ENCODE measurements at regions not wholly inside any gene's neighbourhood (a gene's known extent, or its start where the extent isn't known, plus 50 kb on each side); places are given as distances from the start of the nearest gene placed in this dataset.

DNA sequence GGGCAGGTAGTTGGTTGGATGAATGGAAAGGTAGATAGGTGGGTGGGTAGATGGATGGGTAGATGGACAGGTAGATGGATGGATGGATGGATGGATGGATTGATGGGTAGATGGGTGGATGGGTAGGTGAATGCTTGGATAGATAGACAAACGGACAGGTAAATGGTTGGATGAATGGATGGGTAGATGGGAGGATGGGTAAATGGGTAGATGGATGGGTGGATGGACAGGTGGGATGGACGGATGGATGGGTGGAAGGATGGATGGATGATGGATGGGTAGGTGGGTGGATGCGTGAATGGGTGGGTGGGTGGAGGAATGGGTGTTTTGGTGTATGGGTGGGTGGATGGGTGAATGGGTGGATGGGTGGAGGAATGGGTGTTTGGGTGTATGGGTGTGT, 50.1 kb upstream of the ASAP2 start:
- in situ Hi-C loops (cut with HindIII; ENCODE audit: low sequenced_read_pairs): no loop called here
- no peak for DNase-seq (ENCODE audit: low spot score)

DNA sequence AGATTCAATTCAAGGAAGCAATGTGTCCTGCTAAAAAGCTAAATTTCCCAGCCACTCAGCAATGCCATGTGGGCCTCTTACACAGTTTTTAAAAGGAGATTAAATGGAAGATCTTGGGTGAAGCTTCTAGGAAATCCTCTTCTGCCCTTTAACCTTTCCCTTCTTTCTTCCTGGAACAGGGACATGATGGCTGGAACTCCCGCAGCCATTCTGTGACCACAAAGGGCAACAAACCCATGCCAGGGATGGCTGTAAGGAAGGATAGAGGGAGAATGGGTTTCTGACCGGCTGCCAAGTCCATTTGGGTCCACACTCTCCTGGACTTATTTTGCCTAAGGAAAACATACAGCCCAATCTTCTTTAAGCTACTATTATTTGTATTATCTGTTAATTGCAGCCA, 52.6 kb upstream of the ASAP2 start:
- DNase-seq (ENCODE audit: low spot score): no peak
- in situ Hi-C loops (cut with HindIII; ENCODE audit: low sequenced_read_pairs): no loop called here

DNA sequence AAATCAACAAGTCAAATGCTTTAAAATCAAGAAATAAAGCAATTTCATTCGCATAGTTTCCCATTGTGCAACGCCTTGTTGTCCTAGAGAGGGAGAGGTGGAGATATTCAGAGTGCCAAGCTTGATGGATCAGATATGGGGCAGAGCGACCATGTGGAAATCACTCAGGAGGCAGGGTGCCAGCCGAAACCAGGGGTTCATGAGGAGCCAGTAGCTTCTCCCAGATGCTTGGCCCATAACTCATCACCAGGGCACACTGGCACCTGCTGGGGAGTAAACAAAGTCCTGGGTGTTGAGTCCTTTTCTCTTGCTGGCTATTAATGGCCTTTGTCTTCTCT, 53.0 kb upstream of the ASAP2 start:
- no peak for DNase-seq (ENCODE audit: low spot score)
- in situ Hi-C loops (cut with HindIII; ENCODE audit: low sequenced_read_pairs): no loop called here

DNA sequence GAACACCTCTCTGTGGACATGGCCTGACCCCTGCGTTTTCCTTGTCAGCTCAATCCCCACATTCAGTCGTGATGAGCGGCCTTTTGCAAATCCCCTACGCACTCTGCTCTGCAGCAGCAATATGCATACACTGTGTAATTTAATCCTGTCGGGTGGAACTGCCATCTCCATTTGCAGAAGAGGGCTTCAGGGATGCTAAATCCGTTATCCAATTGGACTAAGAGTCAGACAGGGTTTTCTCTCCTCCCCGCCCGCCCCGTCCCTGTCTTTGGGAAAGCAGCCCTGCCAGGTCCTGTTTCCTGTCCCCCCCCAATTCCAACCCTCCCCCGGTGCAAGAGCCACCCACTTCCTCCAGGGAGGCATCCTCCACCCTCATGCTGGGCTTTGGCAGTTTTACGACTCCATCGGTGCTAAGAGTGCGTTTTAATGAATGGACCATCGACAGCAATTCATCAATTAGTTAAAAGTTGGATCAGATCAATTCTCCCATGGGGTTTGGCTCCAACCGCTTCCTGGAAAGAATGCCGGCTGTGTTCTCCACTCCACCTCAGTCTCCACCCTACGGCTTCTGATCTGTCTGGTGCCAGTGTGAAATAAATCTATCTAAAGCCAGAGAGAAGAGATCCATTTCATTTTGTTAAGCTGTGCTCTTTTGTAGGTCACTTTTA, 53.5 kb upstream of the ASAP2 start:
- in situ Hi-C loops (cut with HindIII; ENCODE audit: low sequenced_read_pairs): no loop called here
- DNase-seq (ENCODE audit: low spot score): no peak

DNA sequence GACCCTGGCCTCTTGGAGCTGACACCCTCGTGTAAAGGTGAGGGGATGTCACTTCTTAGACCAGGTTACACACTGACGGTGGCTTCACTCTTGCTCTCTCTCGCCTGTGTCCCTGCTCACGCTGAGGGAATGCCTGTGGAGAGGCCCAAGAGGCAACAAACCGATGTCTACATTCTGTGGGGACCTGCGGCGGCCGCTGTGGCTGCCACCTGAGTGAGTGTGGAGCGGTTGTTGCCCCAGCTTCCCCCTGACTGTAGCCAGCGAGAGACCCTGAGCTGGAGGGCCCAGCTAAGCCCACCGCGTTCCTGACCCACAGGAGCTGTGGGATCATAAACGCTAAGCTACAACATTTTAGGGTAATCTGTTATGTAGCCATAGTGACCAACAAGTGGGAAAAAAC, 55.7 kb upstream of the ASAP2 start:
- in situ Hi-C loops (cut with HindIII; ENCODE audit: low sequenced_read_pairs): no loop called here
- no peak for DNase-seq (ENCODE audit: low spot score)

DNA sequence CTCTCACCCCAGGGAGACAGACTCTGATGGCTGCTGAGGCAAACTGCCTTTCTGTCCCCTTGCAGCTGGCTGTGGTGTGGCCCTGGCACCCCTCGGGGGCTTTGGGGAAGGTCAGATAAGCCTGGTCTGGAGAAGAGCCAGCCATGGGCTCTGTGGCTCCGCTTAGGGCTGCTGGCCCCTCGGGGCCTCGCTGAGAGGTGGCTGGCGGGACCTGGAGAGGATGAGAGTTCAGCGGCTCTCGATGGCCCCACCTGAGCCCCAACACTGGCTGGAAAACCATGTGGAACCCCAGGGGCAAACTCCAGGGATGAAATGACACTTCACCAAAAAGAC, 56.1 kb upstream of the ASAP2 start:
- in situ Hi-C loops (cut with HindIII; ENCODE audit: low sequenced_read_pairs): no loop called here
- no peak for DNase-seq (ENCODE audit: low spot score)

DNA sequence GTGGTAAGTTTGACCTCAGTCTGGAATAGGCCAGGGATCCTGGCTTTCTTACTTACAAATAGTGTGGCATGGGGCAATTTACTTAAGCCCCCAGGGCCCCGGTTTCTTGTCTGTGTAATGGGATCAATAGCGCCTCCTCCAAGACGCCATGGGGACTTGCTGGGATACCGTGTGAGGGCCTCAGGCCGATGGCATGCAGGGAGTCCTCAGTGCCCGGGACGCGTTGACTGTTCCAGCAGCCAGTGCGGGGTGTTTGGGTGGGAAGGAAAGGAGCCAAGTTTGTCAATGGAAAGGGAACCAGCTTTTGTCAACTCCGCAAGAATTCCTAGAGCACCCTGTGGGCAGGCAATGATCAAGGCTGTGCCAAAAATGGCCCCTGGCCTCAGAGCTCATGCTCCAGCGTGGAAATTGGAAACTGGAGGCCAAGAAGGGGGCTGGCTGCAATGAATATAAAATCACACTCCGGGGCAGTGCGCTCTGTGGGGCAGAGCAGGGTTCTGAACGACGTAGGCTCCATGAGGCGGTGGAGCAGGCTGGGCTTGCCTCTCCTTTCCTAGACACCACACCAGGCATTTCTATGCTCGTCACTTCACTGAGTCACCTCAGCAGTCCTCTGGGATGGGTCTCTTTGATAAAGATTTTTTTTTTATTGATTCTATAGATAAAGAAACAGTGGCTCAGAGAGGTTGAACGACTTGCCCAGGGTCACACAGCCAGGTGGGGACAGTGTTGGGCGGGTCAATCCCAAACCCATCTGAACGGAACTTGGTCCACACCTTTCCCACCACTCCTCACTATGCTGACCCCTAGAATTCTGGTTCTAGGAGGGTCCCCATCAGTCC, 56.7 kb upstream of the ASAP2 start:
- DNase-seq (ENCODE audit: low spot score): peak; percentile 25
- in situ Hi-C loops (cut with HindIII; ENCODE audit: low sequenced_read_pairs): no loop called here

DNA sequence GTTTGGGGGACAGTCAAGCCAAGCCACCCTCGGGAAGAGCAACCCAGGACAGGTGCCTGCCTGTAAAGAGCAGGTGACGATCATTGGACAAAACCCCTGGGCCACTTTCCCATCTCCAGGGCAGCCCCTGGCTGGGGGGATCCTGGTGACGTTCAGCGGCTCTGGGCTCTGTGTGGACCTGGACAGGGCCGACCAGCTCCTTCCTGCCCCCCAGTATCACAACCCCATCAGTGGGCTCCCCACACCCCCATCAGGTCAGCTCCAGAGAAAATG, 57.3 kb upstream of the ASAP2 start:
- no peak for DNase-seq (ENCODE audit: low spot score)
- in situ Hi-C loops (cut with HindIII; ENCODE audit: low sequenced_read_pairs): no loop called here

DNA sequence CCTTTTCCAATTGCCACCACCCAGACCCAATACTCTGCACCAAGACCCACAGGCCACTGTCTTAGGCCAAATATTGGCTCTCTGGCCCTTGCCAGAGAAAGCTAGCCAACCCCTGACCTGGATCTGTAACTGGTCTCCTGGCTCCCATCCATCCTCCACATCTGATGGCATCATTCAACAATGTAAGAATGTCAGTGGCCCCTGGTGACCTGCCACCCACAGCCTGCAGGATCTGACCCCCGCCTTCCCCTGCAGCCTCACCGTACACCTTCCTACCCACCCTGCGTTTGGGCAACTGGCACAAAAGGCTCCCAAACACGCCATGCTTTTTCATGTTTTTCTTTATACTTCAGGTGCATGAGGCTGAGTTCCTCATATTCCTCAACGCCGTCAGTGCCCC, 60.0 kb upstream of the ASAP2 start:
- in situ Hi-C loops (cut with HindIII; ENCODE audit: low sequenced_read_pairs): no loop called here
- DNase-seq (ENCODE audit: low spot score): no peak

DNA sequence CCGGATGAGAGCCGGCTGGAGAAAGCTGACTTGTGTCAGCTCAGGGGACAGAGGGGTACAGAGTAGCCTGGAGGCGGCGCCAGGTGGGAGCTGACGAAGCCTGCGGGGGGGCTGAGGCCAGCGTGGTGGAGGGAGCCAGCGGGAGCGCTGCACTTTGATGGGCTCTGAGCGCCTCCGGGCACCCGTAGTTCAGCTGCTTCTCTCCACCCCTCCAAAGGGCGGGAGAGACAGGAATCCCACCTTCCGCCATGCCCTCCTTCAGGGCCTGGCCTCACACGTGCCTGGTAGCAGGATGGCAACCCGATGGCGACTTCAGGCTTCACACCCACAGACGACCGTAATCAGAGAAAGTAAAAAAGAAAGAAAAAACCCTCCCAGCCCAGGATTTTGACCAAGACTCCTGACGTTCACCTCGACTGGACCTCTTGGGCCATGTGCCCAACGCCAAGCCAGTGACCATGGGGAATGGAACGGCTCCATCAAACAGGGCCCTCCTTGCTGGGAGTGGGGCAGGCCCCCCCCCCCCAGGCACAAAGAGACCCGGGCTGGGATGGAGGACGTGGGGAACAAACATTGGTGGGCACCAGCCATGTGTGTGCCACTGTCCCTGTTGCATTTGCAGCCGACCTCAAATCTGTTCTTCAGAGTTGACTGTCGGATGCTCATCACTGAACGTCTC, 60.7 kb upstream of the ASAP2 start:
- in situ Hi-C loops (cut with HindIII; ENCODE audit: low sequenced_read_pairs): no loop called here
- DNase-seq (ENCODE audit: low spot score): no peak

DNA sequence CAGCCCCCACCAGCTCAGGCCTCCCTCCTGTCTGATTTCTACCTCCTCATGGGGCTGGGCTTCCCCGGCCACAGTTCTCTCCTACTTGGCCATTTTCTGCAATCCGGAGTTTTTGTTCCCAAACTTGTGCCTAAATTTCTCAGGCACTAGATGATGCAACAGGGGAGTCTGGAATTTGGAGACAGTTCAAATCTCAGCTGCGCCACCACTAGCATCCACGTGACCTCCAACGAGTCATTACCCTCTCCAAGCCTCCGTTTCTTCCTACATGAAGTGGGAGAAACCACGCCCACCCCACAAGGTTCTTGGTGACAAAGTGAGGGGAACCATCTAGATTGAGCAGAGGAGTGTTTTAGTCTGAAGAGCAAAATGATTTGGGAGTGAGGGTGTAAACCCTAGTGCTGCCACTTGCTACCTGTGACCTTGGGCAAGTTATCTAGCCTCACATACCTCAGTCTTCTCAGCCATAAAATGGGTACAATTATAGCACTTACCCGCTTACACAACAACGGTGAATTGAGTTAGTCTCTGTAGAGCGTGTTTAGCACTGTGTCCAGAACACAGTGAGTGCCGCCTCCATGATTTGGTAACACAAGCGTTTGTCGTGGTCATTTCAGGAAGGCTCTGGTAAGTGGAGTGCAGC, 61.4 kb upstream of the ASAP2 start:
- no peak for DNase-seq (ENCODE audit: low spot score)
- in situ Hi-C loops (cut with HindIII; ENCODE audit: low sequenced_read_pairs): no loop called here

DNA sequence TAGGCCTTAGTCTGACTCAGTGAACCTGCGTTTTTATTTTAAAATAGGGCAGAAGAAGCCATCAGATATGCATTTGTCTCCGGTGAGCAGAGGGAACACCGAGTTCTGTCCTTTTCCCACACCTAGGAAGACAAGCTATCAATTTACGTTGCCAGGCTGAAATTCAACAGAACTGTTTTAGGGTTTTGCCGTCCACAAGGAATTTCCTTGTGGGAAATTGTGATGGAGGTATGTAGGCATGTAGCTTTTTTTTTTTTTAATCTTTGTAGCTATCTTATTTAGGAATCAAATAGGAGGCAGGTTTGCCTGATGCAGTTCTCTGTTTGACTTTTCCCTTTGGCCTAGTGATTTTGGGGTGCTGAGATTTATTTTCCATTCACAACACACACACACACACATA, 62.0 kb upstream of the ASAP2 start:
- DNase-seq (ENCODE audit: low spot score): no peak
- in situ Hi-C loops (cut with HindIII; ENCODE audit: low sequenced_read_pairs): no loop called here

DNA sequence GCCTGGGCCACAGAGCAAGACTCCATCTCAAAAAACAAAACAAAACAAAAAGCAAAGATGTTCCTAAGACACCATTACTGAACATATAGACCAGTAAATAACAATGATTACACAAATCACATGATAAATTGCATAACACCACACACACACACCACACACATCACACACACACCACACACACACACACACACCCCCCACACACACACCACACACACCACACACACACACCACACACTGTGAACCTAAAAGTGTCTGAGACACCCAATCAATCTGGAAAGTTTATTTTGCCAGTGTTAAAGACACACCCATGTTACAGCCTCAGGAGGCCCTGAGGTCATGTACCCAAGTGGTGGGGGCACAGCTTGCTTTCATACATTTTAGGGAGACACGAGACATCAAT, 62.6 kb upstream of the ASAP2 start:
- in situ Hi-C loops (cut with HindIII; ENCODE audit: low sequenced_read_pairs): no loop called here
- DNase-seq (ENCODE audit: low spot score): no peak

DNA sequence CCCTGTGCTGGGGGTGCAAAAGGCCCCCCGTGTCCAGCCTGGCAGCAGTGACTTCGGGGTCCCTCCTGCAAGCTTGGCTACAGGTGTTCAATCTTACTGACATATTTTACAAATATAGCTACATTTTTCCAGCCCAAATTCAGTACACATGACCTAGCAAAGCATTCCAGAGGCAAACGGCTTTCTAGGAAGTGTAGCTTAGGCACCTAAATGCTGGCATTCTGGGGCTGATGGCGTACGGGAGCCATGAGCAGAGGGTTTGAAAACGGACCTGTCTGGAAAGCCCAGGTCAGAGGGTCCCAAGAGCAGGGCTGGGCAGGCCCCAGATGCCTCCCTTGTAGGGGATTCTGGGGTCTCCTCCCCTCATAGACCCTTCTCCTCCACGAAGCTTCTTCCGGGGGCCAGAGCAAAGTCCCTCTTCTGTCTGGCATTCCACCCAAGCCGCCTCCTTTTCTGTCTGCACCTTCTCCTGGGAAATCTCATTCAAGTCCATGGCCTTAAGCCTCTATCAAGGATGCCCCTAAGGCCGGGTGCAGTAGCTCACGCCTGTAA, 63.3 kb upstream of the ASAP2 start:
- no peak for DNase-seq (ENCODE audit: low spot score)
- in situ Hi-C loops (cut with HindIII; ENCODE audit: low sequenced_read_pairs): no loop called here

DNA sequence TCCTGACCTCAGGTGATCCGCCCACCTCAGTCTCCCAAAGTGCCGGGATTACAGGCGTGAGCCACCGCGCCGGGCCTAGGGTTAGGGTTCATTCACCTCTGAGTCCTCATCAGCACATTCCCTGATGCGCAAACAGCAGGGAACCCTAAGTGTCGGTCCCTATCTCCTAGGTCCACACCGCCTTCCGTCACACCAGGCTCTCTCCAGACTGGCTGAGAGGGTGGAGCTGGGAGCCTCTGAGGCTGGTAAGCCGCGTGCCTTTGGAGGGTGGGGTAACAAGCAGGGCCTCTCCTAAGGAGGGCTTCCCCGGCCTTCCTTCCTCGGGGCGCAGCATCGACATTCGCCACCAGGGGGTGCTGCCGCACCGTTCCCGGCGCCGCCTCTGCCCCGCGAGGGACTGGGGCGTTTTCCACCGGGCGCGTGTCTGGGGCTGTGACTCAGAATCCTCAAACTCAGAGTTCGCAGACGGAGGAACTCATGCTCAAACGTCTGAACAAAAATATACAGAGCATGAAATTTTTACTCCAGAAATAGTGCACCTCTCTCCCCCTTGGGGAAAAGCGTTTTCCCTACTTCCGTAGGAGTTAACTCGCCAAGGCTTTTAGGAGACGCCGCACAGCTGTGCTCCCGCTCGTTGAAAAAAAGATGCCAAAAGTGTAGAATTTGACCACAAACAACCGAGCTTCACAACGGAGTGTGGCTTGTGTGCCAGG, 63.9 kb upstream of the ASAP2 start:
- DNase-seq (ENCODE audit: low spot score): peak; percentile 67
- in situ Hi-C loops (cut with HindIII; ENCODE audit: low sequenced_read_pairs): no loop called here

DNA sequence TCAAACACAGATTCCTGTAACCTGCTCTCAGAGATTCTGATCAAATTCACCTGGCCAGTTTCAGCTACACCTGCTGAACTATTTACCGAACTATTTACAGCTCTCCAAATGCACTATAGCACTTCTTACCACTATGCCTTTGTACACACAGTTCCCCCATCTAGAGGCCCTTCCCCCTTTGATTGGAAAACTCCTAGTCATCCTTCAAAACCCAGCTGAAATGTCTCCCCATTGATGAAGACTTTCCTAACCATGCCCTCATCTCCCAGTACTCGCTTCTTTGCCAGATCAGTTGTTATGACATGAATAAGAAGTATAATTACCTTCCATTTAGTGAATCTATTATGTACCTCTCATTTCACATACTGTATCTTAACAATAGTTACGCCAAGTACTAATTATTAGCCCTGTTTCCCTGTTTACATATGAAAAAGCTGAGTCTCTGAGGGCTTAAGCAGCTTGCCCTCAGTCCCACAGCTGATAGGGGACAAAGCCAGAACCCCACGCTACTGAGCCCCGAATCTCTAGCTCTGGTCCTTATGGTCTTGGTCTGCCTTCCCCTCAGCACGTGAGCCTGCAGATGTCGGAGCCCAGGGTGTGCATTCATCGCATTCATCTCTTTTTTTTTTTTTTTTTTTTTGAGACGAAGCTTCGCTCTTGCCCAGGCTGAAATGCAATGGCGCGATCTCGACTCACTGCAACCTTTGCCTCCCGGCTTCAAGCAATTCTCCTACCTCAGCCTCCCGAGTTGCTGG, 64.7 kb upstream of the ASAP2 start:
- DNase-seq (ENCODE audit: low spot score): no peak
- in situ Hi-C loops (cut with HindIII; ENCODE audit: low sequenced_read_pairs): no loop called here

DNA sequence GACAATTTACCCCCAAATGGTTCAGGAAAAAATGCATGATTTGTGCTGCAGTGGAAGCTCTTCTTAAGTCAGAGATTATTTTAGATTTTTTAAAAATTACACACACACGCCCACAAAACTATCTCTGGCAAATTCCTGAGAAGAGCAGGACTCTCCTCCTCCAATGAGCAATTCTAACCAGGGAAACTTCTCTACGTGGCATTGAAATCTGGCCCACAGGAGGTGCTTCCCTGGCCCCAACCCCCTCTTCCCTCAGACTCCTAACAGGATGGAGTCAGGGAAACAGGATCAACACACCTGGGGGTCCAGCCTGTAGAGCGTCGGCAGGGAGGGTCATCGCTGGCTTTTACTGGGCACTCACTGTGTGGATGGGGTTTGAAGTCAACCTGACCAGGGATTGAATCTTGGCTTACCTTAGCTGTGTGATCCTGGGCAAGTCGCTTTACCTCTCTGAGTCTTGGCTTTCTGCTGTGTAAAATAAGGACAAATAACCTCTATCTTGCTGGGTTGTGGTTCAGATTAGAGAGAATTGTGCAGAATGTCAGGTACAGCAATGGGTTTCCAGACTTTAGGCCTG, 65.4 kb upstream of the ASAP2 start:
- DNase-seq (ENCODE audit: low spot score): no peak
- in situ Hi-C loops (cut with HindIII; ENCODE audit: low sequenced_read_pairs): no loop called here

DNA sequence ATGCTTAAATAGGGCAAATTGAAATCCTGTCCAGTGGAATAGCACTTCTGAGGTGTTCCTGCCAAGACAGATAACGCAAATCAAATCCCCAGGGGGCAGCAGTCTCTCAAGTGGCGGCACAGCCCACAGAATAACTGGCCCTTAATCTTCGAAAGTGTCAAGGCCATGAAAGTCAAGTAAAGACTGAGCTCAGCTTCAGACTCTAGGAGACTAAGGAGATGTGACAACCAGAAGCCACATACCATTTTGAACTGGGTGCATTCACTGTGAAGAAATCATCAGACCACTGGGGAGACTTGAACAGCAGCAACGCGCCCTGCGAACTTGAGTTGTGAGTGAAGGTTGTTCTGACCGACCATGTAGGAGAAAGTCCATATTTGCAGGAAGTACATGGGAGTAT, 66.0 kb upstream of the ASAP2 start:
- in situ Hi-C loops (cut with HindIII; ENCODE audit: low sequenced_read_pairs): no loop called here
- DNase-seq (ENCODE audit: low spot score): no peak
